SH-SY5Y (cell line): ENCODE measurements at regions not wholly inside any gene's neighbourhood (a gene's known extent, or its start where the extent isn't known, plus 50 kb on each side); places are given as distances from the start of the nearest gene placed in this dataset.

Experiments used
- GATA2 ChIP-seq: IDR thresholded peaks from 2 replicates; pipeline ENCODE4 v1.6.1; 2011; ENCODE audit warnings: mild to moderate bottlenecking, low read depth, low read length
- GATA3 ChIP-seq: IDR thresholded peaks from 2 replicates; pipeline ENCODE4 v1.6.1; 2011; ENCODE audit warnings: low read depth, mild to moderate bottlenecking, low read length, moderate library complexity

DNA sequence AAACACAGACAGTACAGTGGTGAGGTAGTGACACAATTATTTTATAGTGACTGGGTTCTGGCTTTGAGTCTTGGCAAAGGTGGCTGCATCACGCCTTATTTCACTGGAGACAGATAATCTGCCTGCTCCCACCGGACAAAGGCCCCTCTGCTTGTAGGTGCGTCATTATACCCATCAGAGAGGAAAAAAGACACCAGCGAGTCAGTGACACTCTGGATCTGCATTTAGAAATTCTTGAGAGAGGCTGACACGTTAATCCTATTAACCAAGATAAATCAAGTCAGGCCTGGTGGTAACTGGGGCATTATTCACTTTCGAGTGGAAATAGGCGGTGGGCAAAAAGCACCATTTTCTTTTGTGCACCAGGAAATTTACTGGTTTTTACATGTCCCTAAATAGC, 76.2 kb downstream of the NR2F2 start:
- TF ChIP-seq GATA2 (no peak), GATA3 (no peak)
